NCI-H446 (cell line): ENCODE measurements at regions not wholly inside any gene's neighbourhood (a gene's known extent, or its start where the extent isn't known, plus 50 kb on each side); places are given as distances from the start of the nearest gene placed in this dataset.
A peak's percentile ranks its signal among the peaks of the same experiment; 100 is the strongest.

Experiments used
- DNase-seq, 2 experiments: peaks; one replicate each; lab custom pipeline; 2025; lab: John Stamatoyannopoulos, UW

DNA sequence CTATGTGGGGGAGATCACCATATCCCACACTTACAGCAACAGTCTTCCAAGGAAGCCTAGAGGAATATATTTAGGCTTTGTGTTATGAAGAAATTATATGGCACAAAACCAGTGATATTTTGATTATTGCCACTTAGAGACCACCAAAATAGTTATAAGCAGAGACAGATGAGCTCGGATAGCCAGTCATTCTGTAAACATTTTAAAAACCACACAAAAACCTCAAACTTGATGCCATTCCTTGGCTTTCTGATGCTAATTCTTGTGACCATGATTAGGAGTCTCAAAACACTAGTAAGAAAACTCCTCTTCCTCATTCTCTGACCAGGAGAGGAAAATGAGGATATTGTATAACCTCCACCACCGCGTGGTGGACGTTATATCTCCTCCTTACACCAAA is 496.4 kb downstream of the FOXO1 start:
- DNase-seq = no peak

DNA sequence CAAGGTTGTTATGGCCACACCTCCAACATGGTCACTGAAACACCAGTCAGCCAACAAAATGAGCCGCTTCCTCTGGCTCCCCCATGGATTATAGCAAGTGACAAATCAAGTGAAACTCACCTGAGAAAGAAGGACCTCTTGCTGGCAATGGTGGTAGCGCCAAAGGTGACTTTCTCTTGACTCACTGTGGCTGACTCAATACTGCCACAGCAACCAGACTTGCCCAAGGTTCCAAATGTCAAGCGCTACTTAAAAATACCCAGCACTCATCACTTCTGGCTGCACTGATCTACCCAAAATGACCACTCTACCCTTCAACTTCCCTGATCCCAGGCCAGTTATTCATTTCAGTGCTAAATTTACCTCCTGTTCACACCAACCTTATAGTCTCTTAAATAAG is 495.5 kb downstream of the FOXO1 start:
- DNase-seq = no peak

GRCh38 chr13:40171566-40171965 is 494.9 kb downstream of the FOXO1 start:
- DNase-seq = no peak

- DNase-seq = no peak
Measured at GRCh38 chr13:40172149-40172591, 494.3 kb downstream of the FOXO1 start.

GRCh38 chr13:40172878-40173277 is 493.6 kb downstream of the FOXO1 start:
- DNase-seq = peak; percentile 46 to 88

DNA sequence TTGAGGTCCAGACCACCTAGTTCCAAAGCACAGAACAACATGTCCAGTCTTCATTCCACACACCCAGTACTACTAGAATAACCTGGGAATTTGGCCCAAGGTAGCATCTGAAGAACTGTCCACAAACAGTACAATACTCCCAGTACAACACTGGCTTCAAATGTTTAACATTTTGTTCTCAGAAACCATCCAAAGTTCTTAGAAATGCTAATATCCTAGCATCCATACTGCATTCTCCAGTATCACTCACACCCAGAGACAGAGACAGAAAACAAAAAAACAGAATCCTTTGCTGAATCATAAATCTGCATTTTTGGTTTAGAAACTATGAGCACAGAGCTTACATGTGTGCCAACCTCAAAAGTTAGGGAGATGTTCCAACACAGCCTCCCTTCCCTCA is 490.8 kb downstream of the FOXO1 start:
- no peak for DNase-seq

DNA sequence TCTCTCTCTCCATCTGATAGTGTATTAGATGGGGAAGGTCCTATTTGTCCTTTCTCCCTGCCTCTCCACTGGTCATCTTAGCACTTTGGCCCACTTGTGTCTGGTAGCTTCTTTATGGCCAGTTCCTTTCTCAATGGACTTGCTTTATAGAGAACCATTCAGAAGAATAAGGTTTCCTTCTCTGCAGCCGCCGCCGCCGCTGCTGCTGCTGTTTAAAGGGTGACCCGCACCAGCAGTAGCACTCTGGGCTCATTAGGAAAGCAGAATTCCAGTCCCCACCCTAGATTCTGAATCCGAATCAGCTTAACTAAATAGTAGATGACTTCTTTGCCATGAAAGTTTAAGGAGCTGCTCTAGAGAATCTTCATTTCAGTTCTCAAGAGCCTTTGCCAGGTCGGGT is 490.2 kb downstream of the FOXO1 start:
- no peak for DNase-seq

DNA sequence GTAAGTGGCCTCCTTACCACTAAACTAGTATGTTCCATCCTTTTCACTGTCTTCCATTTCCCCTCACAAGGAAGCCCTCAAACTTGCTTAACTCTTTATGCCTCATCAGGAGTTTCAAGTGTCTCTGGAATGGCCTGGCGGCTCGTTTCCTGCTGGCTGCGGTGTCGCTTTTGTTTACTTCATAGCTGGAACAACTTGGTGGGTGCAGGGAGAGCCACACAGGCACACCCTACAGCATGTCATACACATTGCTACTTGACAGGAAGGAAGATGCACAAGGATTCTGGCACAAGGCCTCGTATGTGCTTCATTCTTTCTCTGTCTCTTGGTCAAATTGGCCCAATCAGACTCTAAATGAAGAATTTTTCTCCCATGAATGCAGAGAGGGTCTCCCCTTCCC is 488.3 kb downstream of the FOXO1 start:
- no peak for DNase-seq

GRCh38 chr13:40179445-40180281 is 486.8 kb downstream of the FOXO1 start:
- DNase-seq = no peak

DNA sequence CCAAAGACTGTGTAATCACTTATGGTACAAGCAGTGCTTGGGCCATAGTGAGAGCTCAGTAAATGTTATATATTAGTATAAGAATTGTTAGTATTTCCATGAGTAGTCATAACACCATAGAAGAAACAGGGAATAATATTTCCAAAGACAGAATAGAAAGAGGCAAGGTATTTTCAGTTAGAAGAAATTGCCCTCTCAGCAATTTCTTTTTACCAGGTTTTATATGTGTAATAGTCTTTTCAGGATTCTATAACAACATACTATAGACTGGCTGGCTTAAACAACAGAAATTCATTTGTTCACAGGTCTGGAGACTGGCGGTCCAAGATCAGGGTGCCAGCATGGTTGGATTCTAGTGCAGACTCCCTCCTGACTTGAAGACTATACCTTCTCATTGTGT is 485.7 kb downstream of the FOXO1 start:
- no peak for DNase-seq

GRCh38 chr13:40181203-40181845 is 485.1 kb downstream of the FOXO1 start:
- DNase-seq = no peak

- DNase-seq = no peak
Measured at GRCh38 chr13:40182591-40182990, 483.9 kb downstream of the FOXO1 start.

DNA sequence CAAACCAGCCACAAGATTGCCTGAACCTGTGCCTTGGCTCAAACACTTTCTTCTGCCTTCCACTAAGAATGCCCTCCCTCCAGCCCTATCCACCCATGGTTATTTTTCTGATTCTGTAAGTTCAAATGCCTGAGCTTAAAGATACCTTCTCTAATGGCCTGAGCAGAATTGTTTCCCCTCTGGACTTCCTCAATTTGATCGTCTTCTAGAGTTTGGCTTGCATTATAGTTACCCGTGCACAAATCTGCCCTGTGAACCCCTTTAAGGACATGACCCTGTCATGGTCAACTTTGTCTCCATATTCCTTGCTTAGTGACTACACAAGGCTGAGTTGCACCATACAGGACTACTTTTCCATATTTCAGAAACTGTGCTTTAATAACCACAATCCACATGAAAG is 481.0 kb downstream of the FOXO1 start:
- no peak for DNase-seq

GRCh38 chr13:40186041-40186440 is 480.4 kb downstream of the FOXO1 start:
- no peak for DNase-seq

- DNase-seq = no peak
Measured at GRCh38 chr13:40186626-40187323, 479.7 kb downstream of the FOXO1 start.

GRCh38 chr13:40187324-40187795 is 479.1 kb downstream of the FOXO1 start:
- no peak for DNase-seq

GRCh38 chr13:40187841-40188591 is 478.4 kb downstream of the FOXO1 start:
- DNase-seq = no peak

GRCh38 chr13:40189426-40189825 is 477.0 kb downstream of the FOXO1 start:
- no peak for DNase-seq

DNA sequence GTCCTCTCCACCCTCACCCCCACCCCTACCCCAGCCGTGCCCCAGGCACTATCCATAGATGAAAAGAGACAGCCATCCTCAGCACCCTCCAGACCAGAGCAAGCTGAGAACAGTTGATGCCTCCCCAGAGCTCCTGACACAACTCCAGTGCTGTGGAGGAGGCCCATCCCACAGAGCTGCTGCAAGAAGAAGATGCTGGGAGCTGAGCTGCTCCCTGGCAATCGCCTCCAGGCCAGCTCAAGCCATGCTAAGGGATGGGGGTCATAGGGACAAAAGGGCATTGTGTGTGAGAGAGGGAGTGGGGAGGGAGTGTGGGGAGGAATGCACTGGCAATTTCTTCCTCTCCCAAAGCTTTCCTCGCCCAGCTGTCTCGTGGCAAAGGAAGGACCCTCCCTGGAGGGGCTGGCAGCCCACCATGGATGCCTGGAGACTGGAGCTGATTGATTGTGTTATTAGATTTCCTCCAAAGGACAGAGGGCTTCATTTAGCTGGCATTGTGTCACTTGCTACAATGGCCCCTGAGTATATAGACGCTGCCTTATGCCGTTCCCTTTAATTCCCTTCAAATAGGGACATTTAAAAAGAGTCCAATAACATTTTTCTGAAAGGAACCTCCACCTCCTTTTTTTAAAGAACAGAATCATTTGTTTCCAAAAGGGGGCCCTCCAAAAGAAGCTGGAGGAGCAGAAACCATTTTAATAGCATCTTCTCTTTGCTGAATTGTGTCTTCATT is 476.4 kb downstream of the FOXO1 start:
- DNase-seq = no peak

GRCh38 chr13:40190641-40191100 is 475.8 kb downstream of the FOXO1 start:
- DNase-seq = peak; percentile 46 to 66
